22Rv1 (cell line): ENCODE measurements at regions not wholly inside any gene's neighbourhood (a gene's known extent, or its start where the extent isn't known, plus 50 kb on each side); places are given as distances from the start of the nearest gene placed in this dataset.

Experiments
- ZFX ChIP-seq: fragments of 450-650 bp; IDR thresholded peaks from 2 replicates; pipeline ENCODE4 v1.6.1; 2017; ENCODE audit warnings: antibody characterized with exemption, borderline replicate concordance
- TF ChIP-seq, protein P1 (sequence below): fragments of 450-650 bp; IDR thresholded peaks from 2 replicates; pipeline ENCODE4 v1.5.1; 2017; ENCODE audit warnings: mild to moderate bottlenecking

DNA sequence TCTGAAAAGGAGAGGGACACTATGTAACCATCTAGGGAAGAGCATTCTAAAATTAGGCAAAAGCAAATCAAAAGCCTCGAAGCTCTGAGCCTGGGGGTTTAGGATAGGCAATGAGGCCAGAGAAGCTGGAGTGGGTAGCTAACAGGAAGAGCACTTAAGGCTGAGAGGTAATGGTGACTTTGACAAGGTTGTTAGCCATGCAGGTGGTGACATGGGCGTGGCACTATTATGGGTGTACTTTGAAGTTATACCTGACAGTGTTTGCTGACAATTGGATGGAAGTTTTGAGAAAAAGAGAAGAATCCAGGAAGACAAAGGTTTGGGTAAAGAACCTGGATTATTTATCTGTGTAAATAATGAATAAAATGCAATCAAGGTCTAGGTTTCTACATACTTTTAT, 383.0 kb upstream of the SEMA3C start:
- TF ChIP-seq, protein P1, sequence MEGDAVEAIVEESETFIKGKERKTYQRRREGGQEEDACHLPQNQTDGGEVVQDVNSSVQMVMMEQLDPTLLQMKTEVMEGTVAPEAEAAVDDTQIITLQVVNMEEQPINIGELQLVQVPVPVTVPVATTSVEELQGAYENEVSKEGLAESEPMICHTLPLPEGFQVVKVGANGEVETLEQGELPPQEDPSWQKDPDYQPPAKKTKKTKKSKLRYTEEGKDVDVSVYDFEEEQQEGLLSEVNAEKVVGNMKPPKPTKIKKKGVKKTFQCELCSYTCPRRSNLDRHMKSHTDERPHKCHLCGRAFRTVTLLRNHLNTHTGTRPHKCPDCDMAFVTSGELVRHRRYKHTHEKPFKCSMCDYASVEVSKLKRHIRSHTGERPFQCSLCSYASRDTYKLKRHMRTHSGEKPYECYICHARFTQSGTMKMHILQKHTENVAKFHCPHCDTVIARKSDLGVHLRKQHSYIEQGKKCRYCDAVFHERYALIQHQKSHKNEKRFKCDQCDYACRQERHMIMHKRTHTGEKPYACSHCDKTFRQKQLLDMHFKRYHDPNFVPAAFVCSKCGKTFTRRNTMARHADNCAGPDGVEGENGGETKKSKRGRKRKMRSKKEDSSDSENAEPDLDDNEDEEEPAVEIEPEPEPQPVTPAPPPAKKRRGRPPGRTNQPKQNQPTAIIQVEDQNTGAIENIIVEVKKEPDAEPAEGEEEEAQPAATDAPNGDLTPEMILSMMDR, result no peak
- TF ChIP-seq ZFX, result no peak
